Stimulated activated CD4-positive, alpha-beta T cell treated with anti-CD3 and anti-CD28 coated beads, TNF-alpha, amount 100 ng/mL, for 1 hour (primary cell): ENCODE measurements at regions not wholly inside any gene's neighbourhood (a gene's known extent, or its start where the extent isn't known, plus 50 kb on each side); places are given as distances from the start of the nearest gene placed in this dataset.
"Not testable (repeated sequence)": the region's sequence is repeated elsewhere in the genome, so short reads cannot be mapped to it uniquely, and the experiment has no call there.

Experiments
- DNase-seq, 3 donors: peaks; one replicate each; pipeline ENCODE4 v3.0.0-alpha.2; 2020; ENCODE audit warnings: low read depth in 3 of 3, low spot score in 1 of 3

- not testable (repeated sequence) for DNase-seq
Observed at GRCh38 chr10:46645110-46645509, 66.2 kb downstream of the SYT15 start.

GRCh38 chr10:46646132-46646531 lies 67.2 kb downstream of the SYT15 start:
- not testable (repeated sequence) for DNase-seq

GRCh38 chr10:46650967-46651366 lies 72.0 kb downstream of the SYT15 start:
- not testable (repeated sequence) for DNase-seq

GRCh38 chr10:46657437-46657836 lies 78.5 kb downstream of the SYT15 start:
- DNase-seq: not testable (repeated sequence)

GRCh38 chr10:46660027-46660834 lies 81.3 kb downstream of the SYT15 start:
- DNase-seq: not testable (repeated sequence)

- not testable (repeated sequence) for DNase-seq
Observed at GRCh38 chr10:46660835-46661164, 81.9 kb downstream of the SYT15 start.

GRCh38 chr10:46665536-46665935 lies 86.6 kb downstream of the SYT15 start:
- DNase-seq: not testable (repeated sequence)

- not testable (repeated sequence) for DNase-seq
Observed at GRCh38 chr10:46668357-46668997, 89.5 kb downstream of the SYT15 start.

- not testable (repeated sequence) for DNase-seq
Observed at GRCh38 chr10:46677836-46678435, 99.0 kb downstream of the SYT15 start.

- DNase-seq: not testable (repeated sequence)
Observed at GRCh38 chr10:46691397-46691796, 112.5 kb downstream of the SYT15 start.

GRCh38 chr10:46693218-46693617 lies 114.3 kb downstream of the SYT15 start:
- DNase-seq: not testable (repeated sequence)

GRCh38 chr10:46717264-46717663 lies 138.3 kb downstream of the SYT15 start:
- not testable (repeated sequence) for DNase-seq

- not testable (repeated sequence) for DNase-seq
Observed at GRCh38 chr10:46718014-46718413, 139.1 kb downstream of the SYT15 start.

- not testable (repeated sequence) for DNase-seq
Observed at GRCh38 chr10:46720386-46720785, 141.5 kb downstream of the SYT15 start.

GRCh38 chr10:46720811-46721518 lies 142.0 kb downstream of the SYT15 start:
- not testable (repeated sequence) for DNase-seq

- not testable (repeated sequence) for DNase-seq
Observed at GRCh38 chr10:46724258-46724657, 145.3 kb downstream of the SYT15 start.

- not testable (repeated sequence) for DNase-seq
Observed at GRCh38 chr10:46728359-46728758, 149.4 kb downstream of the SYT15 start.

- not testable (repeated sequence) for DNase-seq
Observed at GRCh38 chr10:46730729-46731128, 151.8 kb downstream of the SYT15 start.

- not testable (repeated sequence) for DNase-seq
Observed at GRCh38 chr10:46733635-46734261, 154.8 kb downstream of the SYT15 start.

GRCh38 chr10:46734262-46734642 lies 155.3 kb downstream of the SYT15 start:
- DNase-seq: not testable (repeated sequence)

- not testable (repeated sequence) for DNase-seq
Observed at GRCh38 chr10:46739919-46740318, 161.0 kb downstream of the SYT15 start.
